ENCODE measurements at regions not wholly inside any gene's neighbourhood (a gene's known extent, or its start where the extent isn't known, plus 50 kb on each side); places are given as distances from the start of the nearest gene placed in this dataset.

DNA sequence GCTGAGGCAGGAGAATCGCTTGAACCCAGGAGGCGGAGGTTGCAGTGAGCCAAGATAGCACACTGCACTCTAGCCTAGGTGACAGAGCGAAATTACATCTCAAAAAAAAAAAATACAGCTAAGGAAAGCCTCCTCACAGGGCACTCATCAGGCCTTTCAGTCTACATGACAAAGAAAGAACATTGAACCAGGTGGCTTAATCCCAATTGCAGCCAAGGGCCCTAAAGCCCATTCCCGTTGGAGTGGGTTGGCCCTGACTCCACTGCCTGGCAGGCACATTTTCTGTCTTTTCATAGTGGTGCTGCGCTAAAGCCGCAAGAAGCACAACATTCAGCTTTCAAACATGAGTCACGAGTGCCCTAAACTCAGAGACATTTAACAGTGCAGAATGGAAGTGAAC, 372.5 kb downstream of the RNF144A start:
- DNase-seq (ENCODE audit: low read depth), result no peak

DNA sequence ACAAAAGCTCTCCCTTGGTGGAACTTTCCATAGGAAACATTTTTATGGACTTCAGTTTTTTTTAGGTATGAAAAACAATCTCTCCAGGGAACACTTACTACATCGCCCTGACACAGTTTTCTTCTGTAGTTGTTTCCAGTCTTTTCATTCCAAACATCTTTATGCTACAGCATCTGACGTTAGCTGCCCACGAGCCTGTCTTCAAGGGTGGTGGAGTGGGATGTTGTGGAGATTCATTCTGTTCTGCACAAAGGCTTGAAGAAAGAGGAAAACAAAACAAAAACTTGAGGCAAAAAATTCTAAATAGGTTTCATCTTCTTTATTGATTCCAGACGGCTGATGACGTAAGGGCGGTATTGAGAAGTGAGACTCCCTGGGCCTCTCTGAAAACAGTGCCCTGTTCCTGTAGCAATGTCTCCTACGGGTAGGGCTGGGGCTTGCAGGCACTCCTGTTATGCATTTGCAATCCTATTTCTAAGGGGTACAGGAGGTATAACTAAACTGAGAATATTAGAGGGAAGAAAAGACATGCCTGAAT, 375.0 kb downstream of the RNF144A start:
- no peak for DNase-seq (ENCODE audit: low read depth)

DNA sequence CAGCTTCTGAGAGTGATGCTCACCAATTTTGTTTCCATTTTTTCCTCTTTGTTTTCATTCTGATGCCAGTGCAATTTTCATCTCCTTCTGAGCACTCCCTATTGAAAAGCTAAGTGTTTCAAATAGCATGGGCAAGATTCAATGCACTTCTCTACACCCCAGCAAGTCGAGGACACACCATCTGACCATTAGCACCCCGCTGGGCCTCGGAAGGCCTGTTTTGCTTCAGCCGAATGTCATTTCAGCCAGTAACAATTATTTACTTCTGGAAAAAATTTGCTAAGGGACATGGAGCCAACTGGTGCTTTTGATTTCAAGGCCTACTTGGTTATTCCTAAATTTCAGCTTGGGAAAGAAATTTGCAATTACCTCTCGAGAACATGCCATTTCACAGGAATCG, 392.4 kb downstream of the RNF144A start:
- DNase-seq (ENCODE audit: low read depth), result no peak

DNA sequence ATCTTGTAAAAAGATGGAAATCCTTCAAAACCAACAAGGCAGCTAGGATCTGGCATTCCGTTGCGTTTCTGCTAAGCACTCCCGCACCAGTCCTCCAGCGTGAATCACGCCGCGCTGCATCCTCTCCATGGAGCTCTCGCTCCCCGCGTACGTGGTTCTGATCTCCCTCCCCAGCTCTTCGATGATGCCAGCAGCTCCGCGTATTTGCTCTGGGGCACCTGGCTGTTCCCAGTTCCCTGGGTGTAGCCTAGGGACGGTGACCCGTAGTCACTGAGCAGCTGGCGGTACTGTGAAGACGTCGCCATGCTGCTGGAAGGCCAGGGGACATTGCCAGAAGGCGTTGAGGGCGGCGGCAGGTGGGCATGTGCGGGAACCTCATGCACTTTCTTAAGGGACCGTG, 407.5 kb downstream of the RNF144A start:
- DNase-seq (ENCODE audit: low read depth), result no peak

DNA sequence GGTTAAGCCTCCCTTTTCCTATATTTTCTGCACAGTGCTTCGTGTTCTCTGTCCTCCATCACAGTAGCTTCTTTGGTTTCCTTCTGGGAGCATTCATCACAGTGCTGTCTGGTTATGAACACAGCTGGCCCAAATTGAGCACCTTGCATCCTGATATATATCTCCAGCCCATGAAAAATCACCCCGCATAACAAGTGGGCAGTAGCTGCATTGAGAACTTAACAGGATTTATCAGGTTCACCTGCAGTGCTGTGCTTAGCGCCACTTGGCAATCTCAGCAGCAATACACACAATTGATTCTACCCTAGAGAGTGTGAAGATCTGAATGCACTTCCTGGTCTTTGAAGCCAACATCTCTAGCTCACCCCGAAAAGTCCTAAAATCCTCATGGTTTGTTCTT, 408.0 kb downstream of the RNF144A start:
- DNase-seq (ENCODE audit: low read depth), result no peak

DNA sequence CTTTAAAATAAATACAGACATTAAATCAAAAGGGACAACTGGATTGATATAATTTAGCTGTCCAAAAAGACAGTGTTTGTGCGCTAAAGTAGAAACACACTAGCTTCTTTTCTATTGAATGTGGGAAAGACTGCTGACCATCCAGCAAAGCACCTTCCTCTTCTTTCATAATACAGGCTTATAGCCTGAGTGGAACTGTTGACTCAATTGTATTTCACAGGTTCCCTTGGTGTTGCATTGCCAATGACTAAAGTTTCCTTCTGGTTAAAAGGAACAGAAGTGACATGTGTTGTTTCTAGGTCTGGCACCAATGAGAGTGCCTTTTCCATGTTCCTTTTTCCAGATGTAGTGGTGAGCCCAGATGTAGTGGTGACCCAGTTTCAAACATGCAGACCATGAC, 412.3 kb downstream of the RNF144A start:
- no peak for DNase-seq (ENCODE audit: low read depth)

DNA sequence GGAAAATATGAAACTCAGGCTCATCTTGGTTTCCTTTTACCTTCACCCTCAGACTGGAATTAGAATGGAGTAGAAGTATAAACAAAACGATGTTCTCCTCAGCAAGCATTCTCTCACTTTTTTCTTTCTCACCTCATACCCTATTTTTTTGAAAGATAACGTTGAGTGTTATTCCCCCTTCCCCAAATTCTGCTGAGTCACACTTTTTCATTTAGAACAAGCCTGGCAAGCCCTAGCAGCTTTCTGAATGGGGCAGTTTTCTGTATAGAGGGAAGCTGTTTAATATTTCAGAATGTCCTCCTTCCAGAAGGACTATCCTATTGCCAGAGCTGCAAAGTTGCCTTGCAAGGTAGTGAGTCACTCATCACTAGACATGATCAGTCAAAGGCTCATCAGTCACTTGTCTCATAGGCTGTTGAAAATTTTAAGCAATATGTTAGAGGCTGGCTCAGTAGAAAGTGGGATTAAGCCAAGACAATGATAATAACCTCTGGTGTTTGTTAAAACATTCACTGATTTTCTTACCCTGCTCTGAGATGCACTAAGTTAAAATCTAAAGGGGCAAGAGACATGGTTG, 416.1 kb downstream of the RNF144A start:
- DNase-seq (ENCODE audit: low read depth), result no peak

DNA sequence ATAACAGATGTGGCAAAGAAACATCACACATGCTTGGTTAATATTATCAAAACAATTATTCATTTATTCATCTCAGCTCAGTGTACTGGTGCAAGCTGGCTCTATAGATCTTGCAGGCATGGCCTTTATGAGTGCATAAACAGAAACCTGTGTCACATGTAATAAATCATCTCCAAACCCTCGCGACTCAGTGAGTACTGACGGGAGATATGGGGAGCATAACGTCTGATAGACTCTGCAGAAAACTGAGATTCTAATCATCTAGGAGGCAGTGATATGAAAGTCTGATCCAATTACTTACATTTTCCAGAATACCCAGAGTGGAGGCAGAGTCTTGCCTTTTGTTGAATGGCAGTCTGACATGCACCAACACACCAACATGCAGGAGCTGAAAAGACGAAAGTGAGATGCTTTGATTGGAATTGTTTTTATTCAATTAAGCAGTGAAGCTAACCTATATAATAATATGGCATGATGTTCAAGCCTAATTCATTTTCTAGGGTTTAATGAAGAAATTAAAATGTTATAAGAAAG, 416.8 kb downstream of the RNF144A start:
- DNase-seq (ENCODE audit: low read depth), result no peak

DNA sequence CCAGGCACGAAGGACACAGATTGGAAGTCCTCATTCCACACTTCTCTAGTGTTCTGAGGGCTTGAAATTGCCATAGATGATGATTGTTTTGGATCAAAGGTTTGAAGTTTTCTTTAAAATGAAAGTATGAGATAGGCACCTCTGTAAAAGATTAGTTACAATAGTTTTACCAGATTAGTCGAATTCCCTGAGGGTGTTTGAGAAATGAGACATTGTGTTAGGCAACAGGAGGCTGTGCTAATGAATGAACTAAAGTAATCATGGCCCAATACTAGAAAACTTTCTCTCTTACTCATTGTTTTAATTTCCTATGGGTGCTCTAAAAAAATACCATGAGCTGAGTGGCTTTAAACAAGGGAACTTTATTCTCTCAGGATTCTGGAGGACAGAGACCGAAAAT, 421.7 kb downstream of the RNF144A start:
- DNase-seq (ENCODE audit: low read depth), result no peak

DNA sequence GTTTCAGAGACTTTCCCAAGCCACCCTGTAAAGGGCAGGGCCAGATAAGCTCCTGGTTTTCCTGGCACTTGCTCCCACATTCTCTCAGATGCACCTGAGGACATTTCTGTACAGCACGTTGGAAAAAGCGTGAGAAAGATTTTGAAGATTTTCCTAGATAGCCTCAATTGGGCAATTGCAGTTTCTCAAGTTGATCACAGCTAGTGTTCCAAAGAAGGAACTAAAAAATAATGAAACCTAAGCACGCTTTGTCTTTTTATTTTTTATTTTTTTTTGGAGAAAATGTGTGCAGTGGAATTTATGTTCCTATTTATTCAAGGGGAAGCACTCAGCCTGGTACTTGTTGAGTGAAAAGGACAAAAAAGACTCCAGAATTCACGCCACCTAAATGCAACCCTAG, 429.1 kb downstream of the RNF144A start:
- DNase-seq (ENCODE audit: low read depth), result no peak

DNA sequence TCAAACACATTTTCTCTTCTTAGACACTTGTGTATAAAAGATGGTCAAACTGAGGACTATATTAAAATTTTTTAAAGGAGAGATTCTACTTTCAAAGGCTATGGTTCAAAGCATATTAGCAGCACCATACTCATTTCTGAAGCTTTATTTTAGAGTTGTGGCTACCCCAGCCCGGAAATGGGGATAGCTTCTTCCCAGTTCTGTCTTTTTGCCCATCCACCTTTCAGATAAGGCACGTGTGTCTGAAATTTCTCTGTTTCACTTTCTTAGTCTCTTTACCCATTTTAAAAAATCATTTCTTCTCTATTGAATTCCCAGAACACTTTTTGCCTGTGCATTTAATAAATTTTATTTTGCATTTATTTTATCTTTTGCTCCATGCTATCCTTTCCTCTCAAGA, 431.5 kb downstream of the RNF144A start:
- no peak for DNase-seq (ENCODE audit: low read depth)

DNA sequence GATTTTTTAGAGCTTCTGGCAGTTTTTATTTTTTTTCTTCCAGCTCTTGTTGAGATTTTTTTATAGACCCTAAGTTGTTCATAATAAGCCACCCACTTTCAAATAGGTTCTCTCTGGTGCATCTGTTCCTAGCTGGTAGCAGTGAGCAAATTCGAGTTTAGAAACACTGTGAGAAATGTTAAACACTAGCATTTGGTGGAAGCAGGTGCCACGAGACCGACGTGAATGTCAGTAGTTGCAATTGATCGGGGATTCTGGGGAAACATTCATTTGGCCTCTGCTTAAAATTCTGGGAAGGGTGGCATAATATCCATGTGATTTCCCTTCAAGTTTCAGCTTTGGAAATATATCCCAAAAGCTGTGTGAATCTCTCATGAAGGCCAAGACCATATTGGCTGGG, 435.0 kb downstream of the RNF144A start:
- no peak for DNase-seq (ENCODE audit: low read depth)

DNA sequence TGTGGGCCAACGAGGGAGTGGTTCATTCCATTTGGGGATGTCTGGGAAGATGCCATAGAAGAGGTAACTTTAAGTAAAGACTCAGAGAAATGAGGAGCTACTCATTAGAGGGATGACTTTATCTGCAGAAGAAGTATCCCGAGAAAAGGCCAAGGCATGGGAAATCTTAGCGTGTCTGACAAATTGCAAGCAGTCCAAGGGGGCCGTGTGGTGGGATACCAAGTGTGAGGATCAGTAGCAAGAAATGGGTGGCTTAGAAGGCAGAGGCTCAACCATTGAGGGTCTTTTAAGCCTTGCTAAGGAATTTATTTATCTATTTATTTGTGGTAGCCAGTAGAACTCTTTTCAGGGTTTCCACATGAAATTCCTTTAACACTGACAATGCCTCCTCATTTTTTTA, 436.4 kb downstream of the RNF144A start:
- DNase-seq (ENCODE audit: low read depth), result no peak

DNA sequence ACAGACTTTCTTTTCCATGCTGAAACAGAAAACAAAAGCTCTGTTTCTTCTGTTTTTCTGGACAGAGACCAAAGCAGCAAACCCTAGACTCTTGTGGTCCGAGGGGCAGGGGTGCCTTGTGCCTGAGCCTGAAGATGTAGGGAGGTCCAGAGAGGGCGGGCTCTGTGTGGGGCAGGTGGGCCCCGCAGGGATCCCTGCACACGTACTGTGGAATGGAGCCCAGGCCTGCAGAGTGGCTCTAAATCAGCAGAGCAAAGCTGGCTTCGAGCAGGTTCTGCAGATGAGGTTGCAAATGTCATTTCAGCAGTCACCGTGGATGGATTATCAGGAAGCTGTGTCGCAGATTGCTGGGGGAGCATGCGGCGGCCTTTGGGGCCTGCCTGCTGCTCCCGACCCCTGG, 438.6 kb downstream of the RNF144A start:
- DNase-seq (ENCODE audit: low read depth), result no peak

DNA sequence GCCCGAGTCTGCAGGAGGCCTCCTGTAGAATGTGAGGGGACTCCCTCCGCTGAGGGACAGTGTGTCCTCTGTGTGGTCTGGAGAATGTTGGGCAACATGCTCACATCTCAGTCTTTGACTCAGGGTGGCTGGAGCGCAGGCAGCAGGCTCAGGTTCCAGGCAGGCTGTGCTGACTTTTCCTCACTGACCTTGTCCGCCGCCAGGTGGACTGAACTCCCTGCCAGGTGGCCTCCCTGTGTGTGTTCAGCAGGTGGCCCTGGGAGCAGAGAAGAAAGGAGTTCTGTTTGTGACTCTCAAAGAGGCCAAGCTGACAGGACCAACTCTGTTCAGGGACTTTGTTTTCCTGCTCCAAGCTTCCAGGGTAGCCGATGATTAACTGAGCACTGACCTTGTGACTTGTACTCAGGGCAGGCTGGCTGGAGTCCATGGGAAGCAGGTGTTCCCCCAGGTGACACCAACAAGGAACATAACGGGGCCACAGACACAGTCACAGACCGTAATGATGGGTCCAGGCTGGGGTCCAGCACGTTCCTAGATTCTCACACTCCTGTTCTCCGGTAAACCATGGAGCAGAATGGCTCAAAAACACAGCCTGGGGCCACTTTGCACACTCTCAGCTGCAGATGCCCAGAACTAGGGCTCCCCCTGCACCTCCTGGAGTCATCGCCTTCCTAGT, 439.8 kb downstream of the RNF144A start:
- DNase-seq (ENCODE audit: low read depth), result no peak

DNA sequence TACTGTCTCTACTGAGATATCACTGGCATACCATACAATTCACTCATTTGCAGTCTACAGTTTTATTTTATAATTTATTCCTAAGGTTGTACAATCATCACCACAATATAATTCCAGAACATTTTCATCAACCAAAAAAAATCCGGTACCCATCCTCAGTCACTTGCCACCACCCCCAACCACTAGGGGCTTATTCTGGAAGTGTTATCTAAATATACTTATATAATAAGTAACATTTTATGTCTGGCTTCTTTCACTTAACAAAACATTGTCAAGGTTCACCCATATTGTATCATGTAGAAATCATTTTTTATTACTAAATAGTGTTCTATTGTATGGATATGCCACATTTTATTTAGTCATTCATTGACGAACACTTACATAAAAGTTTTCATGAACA, 440.8 kb downstream of the RNF144A start:
- DNase-seq (ENCODE audit: low read depth), result no peak

DNA sequence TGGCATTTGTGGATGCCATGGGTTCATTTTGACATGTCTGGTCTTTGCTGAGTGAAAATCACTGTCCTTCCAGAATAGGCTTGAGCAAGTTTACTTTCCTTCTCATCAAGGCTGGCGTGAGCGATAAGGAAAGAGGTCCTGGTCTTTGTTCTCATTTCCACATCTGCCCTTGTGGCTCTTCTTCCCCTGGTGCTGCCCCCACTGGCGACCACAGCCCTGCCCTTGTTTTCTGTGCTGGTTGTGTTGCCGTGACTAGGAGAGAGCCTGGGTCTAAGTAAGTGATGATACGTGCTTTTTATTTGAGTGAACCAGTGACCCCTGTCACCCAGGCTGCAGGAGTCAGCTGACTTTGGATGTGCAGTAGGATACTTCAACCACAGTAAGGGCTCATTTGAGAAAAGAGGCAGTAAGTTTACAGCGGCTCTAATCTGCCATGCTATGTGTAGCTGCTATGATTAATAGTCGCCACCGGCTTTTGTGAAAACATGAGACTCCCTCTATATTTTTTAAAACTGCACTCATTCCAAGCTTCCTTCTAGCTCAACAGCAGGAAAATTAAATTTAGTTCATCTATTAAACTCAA, 441.7 kb downstream of the RNF144A start:
- no peak for DNase-seq (ENCODE audit: low read depth)

DNA sequence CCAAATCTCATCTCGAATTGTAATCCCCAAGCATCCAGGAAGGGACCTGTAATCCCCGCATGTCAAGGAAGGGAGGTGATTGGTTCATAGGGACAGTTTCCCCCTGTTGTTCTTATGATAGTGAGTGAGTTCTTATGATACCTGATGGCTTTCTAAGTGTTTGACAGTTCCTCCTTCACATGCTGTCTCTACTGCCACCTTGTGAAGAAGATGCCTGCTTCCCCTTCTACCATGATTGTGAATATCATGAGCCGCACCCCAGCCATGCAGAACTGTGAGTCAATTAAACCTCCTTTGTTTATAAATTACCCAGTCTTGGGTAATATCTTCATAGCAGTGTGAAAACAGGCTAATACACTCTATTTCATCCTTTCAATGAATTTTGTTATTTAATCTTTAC, 446.7 kb downstream of the RNF144A start:
- no peak for DNase-seq (ENCODE audit: low read depth)

DNA sequence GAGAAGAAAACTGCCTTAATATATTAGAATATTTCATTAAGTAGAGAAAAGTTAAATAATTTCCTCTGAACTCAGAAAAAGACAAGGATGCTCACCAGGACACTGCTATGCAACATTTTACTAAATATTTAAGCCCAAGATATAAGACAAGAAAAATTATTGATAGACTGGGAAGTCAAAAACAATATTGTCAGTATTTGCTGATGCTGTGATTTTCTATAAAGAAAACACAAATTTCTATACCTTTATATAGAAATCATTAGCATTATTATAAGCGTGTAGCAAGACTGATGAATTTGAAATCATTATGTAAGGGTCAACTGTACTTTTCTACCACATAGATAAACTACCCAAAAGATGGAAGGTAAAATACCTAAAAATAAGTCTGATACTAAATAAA, 451.0 kb downstream of the RNF144A start:
- no peak for DNase-seq (ENCODE audit: low read depth)

DNA sequence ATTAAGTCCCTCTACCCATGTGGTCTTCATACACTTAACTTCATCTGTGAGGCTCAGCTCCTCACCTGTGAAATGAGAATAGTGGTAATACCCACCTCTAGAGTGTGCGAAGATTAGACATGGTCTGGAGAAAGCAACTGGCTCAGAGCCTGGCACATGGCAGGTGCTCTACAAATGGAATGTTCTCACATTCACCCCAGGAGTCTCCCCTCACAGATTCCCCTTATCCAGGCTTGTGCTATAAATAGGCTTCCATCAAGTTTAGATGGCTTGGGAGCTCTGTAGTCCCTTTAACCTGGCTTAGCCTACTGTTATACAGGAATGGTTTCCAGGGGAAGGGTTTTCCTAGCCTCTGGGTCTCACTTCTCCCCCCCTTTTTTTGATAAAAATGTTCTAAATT, 455.9 kb downstream of the RNF144A start:
- DNase-seq (ENCODE audit: low read depth), result no peak

DNA sequence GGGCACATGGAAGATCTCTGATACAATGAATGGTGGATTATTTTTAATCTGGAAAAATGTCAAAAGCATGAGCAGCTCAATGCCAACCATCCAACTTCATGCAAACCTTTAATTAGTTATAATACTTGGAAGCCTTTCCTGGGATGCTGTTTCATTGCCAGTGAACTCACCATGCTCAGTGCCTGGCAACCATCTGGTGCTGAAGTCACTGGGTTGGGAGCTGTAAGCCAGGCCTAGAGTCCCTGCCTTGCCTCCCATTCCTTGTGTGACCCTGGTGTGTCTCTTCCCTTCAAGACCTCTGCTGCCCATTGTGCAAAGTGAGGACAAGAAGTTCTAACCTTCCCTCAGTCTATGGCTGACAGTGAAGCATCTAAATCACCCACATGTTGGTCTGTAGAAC, 458.7 kb downstream of the RNF144A start:
- DNase-seq (ENCODE audit: low read depth), result no peak

DNA sequence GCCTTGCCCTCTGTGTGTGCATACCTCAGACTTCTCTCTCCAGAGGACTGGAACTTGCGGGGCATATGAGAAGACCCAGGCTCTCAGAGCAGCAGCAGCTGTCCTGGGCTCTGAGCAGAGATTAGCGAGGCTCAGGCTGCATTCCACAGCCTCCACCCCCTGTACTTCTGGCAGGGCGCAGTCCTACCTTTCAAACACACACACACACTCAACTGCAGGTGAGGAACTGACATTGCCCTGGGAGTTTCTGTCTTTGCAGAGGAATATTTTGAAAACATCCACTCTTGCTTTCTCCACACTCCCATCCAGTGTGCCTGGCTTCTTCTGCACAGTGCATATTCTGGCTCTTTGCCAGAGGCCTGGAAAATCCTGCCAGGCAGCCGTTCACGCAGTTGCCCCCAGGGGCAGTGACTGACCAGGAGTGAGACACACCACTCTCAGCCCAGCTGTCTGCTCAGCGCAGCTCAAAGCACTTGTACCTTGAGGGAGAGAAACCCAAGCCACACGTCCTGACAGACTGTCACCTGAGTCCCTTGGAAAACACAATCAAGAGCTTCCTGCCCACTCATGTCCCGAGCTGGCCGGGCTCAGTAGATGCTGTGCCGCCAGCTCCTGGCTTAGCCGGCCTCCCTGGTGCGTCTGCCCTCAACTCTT, 460.8 kb downstream of the RNF144A start:
- DNase-seq (ENCODE audit: low read depth), result no peak

DNA sequence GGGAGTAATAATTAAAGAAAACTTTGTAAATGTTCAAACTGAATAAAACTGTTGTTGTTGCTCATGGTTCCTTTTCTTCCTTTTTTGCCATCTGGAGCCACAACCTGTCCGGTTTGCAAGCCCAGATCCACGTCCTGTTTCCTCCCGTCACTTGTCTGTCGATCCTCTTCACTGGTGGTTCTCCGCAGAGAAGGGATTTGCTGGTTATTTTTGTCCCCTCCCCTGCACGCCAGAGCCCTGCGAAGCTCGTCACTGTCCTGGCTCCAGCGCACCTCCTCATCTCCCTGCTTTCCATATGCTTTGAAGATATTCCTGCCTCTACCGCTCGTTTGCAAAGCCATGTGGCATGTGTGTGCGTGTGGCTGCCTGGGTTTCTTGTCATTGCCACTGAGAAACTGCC, 461.4 kb downstream of the RNF144A start:
- no peak for DNase-seq (ENCODE audit: low read depth)
